ENCODE measurements at regions not wholly inside any gene's neighbourhood (a gene's known extent, or its start where the extent isn't known, plus 50 kb on each side); places are given as distances from the start of the nearest gene placed in this dataset.
A peak's percentile ranks its signal among the peaks of the same experiment; 100 is the strongest.

DNA sequence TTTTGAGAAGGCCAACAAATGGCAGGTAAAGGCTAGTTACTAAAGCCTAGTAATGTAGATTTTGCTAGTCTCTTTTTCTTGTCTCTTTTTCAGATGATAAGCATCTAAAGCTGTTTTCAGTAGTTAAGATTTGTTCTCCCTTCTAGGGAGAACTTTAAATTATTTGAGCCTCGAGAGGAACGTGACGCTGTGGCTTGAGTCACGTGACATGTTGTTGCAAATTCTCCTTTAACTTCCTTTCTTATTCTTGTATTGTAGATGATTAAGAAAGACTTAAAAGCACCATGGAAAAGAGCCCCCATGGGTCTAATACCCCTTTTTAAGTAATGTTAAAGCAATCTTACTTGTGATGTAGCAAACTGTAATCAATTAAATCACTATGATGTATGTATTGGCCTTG is 2698.7 kb downstream of the PCDH9 start (continued):
- no peak for TF ChIP-seq HNF4A (conservative IDR thresholded peaks at IDR 0.05)

- DNase-seq (ENCODE audit: low spot score), result no peak
- WGBS, result 48% methylated on average over 2 of the region's 2 CpGs
- Histone ChIP-seq H3K9ac (ENCODE audit: low read depth in 1 of 2, low read length in 2 of 2) (no peak overlapping the region), H3K27me3 (ENCODE audit: control insufficient read depth in 4 of 4, insufficient read depth in 4 of 4, low read length in 3 of 4) (no peaks in the 10 kb centered on the region), H3K36me3 (ENCODE audit: control insufficient read depth in 4 of 4, insufficient read depth in 3 of 4, low read depth in 1 of 4, low read length in 3 of 4) (no peaks in the 10 kb centered on the region), H3K4me1 (ENCODE audit: control insufficient read depth in 4 of 4, insufficient read depth in 4 of 4, low read length in 3 of 4) (no peaks in the 10 kb centered on the region), H3K27ac (ENCODE audit: low read depth in 1 of 2, low read length in 2 of 2) (no peak overlapping the region), H3K9me3 (ENCODE audit: control insufficient read depth in 4 of 4, low read length in 3 of 4) (no peaks in the 10 kb centered on the region), H3K4me3 (ENCODE audit: low read depth in 1 of 3, low read length in 3 of 3) (no peak overlapping the region)
- TF ChIP-seq JUND (IDR thresholded peaks at IDR 0.05) (no peak), RAD21 (IDR thresholded peaks at IDR 0.05) (peak; percentile 48 to 57)
- TF ChIP-seq, protein P1, sequence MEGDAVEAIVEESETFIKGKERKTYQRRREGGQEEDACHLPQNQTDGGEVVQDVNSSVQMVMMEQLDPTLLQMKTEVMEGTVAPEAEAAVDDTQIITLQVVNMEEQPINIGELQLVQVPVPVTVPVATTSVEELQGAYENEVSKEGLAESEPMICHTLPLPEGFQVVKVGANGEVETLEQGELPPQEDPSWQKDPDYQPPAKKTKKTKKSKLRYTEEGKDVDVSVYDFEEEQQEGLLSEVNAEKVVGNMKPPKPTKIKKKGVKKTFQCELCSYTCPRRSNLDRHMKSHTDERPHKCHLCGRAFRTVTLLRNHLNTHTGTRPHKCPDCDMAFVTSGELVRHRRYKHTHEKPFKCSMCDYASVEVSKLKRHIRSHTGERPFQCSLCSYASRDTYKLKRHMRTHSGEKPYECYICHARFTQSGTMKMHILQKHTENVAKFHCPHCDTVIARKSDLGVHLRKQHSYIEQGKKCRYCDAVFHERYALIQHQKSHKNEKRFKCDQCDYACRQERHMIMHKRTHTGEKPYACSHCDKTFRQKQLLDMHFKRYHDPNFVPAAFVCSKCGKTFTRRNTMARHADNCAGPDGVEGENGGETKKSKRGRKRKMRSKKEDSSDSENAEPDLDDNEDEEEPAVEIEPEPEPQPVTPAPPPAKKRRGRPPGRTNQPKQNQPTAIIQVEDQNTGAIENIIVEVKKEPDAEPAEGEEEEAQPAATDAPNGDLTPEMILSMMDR (IDR thresholded peaks at IDR 0.05; ENCODE audit: low read depth, low read length, missing input control), result peak; percentile 55
Observed at GRCh38 chr13:64529874-64530485, 2700.2 kb downstream of the PCDH9 start.

GRCh38 chr13:64528838-64529237 is 2701.3 kb downstream of the PCDH9 start:
- TF ChIP-seq HNF4A (conservative IDR thresholded peaks at IDR 0.05) (no peak), NR2F2 (IDR thresholded peaks at IDR 0.05) (no peak), JUND (IDR thresholded peaks at IDR 0.05) (no peak), SP1 (IDR thresholded peaks at IDR 0.05) (no peak), GABPA (IDR thresholded peaks at IDR 0.05 in 1 of 2, conservative IDR thresholded peaks at IDR 0.05 in 1 of 2) (no peak), EGR1 (IDR thresholded peaks at IDR 0.05; ENCODE audit: low read depth in 2 of 2) (no peak)
- TF ChIP-seq, protein P2, sequence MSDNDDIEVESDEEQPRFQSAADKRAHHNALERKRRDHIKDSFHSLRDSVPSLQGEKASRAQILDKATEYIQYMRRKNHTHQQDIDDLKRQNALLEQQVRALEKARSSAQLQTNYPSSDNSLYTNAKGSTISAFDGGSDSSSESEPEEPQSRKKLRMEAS (IDR thresholded peaks at IDR 0.05), result no peak
- Histone ChIP-seq H3K9ac (ENCODE audit: low read depth in 1 of 2, low read length in 2 of 2) (no peak overlapping the region), H3K36me3 (ENCODE audit: control insufficient read depth in 4 of 4, insufficient read depth in 3 of 4, low read depth in 1 of 4, low read length in 3 of 4) (no peaks in the 10 kb centered on the region), H3K9me3 (ENCODE audit: control insufficient read depth in 4 of 4, low read length in 3 of 4) (no peaks in the 10 kb centered on the region), H3K4me3 (ENCODE audit: low read depth in 1 of 3, low read length in 3 of 3) (no peak overlapping the region), H3K27ac (ENCODE audit: low read depth in 1 of 2, low read length in 2 of 2) (no peak overlapping the region), H3K27me3 (ENCODE audit: control insufficient read depth in 4 of 4, insufficient read depth in 4 of 4, low read length in 3 of 4) (no peaks in the 10 kb centered on the region), H3K4me1 (ENCODE audit: control insufficient read depth in 4 of 4, insufficient read depth in 4 of 4, low read length in 3 of 4) (no peaks in the 10 kb centered on the region)
- no peak for DNase-seq (ENCODE audit: low spot score)
- 44% methylated on average over 1 of the region's 1 CpG for WGBS

DNA sequence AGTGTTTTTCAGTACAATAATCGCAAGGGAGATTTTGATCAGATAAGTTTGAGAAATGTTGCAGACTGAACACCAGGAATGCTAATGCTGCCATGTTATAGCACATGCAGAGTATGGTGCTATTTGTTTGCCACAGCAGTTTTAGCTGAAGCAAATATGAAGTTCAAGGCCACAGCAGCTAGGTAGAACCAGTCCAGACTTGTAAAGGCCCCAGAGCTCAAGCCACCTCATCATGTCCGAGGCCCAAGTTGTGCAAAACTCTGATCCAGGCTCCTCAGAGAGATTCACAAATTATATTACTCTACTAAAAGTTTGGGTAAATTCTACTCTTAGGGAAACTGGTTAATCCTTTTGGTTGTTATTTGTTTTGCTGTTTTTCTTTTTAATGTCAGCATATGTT is 2702.6 kb downstream of the PCDH9 start:
- no peak overlapping the region for H3K4me3 ChIP-seq (ENCODE audit: low read depth in 1 of 3, low read length in 3 of 3)
- H3K9ac ChIP-seq (ENCODE audit: low read depth in 1 of 2, low read length in 2 of 2), result no peak overlapping the region
- no peak for DNase-seq (ENCODE audit: low spot score)
- peaks cover 0 to under 1% (median 0%) of the 10 kb centered on the region in 4 donors for H3K27me3 ChIP-seq (ENCODE audit: control insufficient read depth in 4 of 4, insufficient read depth in 4 of 4, low read length in 3 of 4)
- no peak overlapping the region for H3K27ac ChIP-seq (ENCODE audit: low read depth in 1 of 2, low read length in 2 of 2)
- no peaks in the 10 kb centered on the region for H3K36me3 ChIP-seq (ENCODE audit: control insufficient read depth in 4 of 4, insufficient read depth in 3 of 4, low read depth in 1 of 4, low read length in 3 of 4)
- H3K4me1 ChIP-seq (ENCODE audit: control insufficient read depth in 4 of 4, insufficient read depth in 4 of 4, low read length in 3 of 4), result no peaks in the 10 kb centered on the region
- WGBS, result 85% methylated on average over 2 of the region's 2 CpGs
- TF ChIP-seq JUND (IDR thresholded peaks at IDR 0.05), result no peak
- TF ChIP-seq HNF4G (IDR thresholded peaks at IDR 0.05), result no peak
- TF ChIP-seq RAD21 (IDR thresholded peaks at IDR 0.05), result no peak
- TF ChIP-seq, protein P2 (IDR thresholded peaks at IDR 0.05), result no peak
- no peak for TF ChIP-seq HNF4A (conservative IDR thresholded peaks at IDR 0.05)
- TF ChIP-seq REST (IDR thresholded peaks at IDR 0.05), result no peak
- TF ChIP-seq, protein P1 (IDR thresholded peaks at IDR 0.05; ENCODE audit: low read depth, low read length, missing input control), result no peak
- no peak for TF ChIP-seq EGR1 (IDR thresholded peaks at IDR 0.05; ENCODE audit: low read depth in 2 of 2)
- no peak for TF ChIP-seq ZBTB33 (IDR thresholded peaks at IDR 0.05)
- no peak for TF ChIP-seq FOXA1 (IDR thresholded peaks at IDR 0.05)
- no peak for TF ChIP-seq SP1 (IDR thresholded peaks at IDR 0.05)
- no peak for TF ChIP-seq GABPA (IDR thresholded peaks at IDR 0.05 in 1 of 2, conservative IDR thresholded peaks at IDR 0.05 in 1 of 2)
- peaks cover 0 to 2% (median 0%) of the 10 kb centered on the region in 4 donors for H3K9me3 ChIP-seq (ENCODE audit: control insufficient read depth in 4 of 4, low read length in 3 of 4)

Measured in liver (tissue), 8 donors.